GM12865 (cell line): ENCODE measurements at regions not wholly inside any gene's neighbourhood (a gene's known extent, or its start where the extent isn't known, plus 50 kb on each side); places are given as distances from the start of the nearest gene placed in this dataset.

Source experiments
- DNase-seq: peaks from one replicate; pipeline ENCODE4 v3.0.0; 2010; ENCODE audit warnings: low read depth
- H3K4me3 ChIP-seq: 2 replicates; pipeline ENCODE4 v1.5.1; 2011; ENCODE audit warnings: mild to moderate bottlenecking, low read depth, low read length, control low read depth
- CTCF ChIP-seq: IDR thresholded peaks from 2 replicates; pipeline ENCODE4 v1.5.1; 2011; ENCODE audit warnings: low read length, control low read depth, low read depth, inconsistent platforms; ENCODE audit not compliant: insufficient read depth; ENCODE audit errors: missing control alignments

GRCh38 chr1:80988926-80989325, 811.8 kb upstream of the ADGRL2 start:
- no peak for DNase-seq
- TF ChIP-seq CTCF, result no peak
- H3K4me3 ChIP-seq, result no peak overlapping the region

GRCh38 chr1:80987824-80988223, 812.9 kb upstream of the ADGRL2 start:
- DNase-seq, result no peak
- H3K4me3 ChIP-seq, result no peak overlapping the region
- no peak for TF ChIP-seq CTCF

- DNase-seq, result no peak
- no peak overlapping the region for H3K4me3 ChIP-seq
- TF ChIP-seq CTCF, result no peak
Observed at GRCh38 chr1:80987106-80987505, 813.6 kb upstream of the ADGRL2 start.

GRCh38 chr1:80982831-80983230, 817.9 kb upstream of the ADGRL2 start:
- TF ChIP-seq CTCF, result no peak
- DNase-seq, result no peak
- H3K4me3 ChIP-seq, result no peak overlapping the region

- no peak for DNase-seq
- no peak overlapping the region for H3K4me3 ChIP-seq
- no peak for TF ChIP-seq CTCF
Observed at GRCh38 chr1:80973101-80973500, 827.6 kb upstream of the ADGRL2 start.

GRCh38 chr1:80966266-80966665, 834.5 kb upstream of the ADGRL2 start:
- DNase-seq, result no peak
- no peak for TF ChIP-seq CTCF
- no peak overlapping the region for H3K4me3 ChIP-seq

GRCh38 chr1:80962564-80962963, 838.2 kb upstream of the ADGRL2 start:
- DNase-seq, result no peak
- H3K4me3 ChIP-seq, result no peak overlapping the region
- TF ChIP-seq CTCF, result no peak
